C4-2B (cell line): ENCODE measurements at regions not wholly inside any gene's neighbourhood (a gene's known extent, or its start where the extent isn't known, plus 50 kb on each side); places are given as distances from the start of the nearest gene placed in this dataset.

Source experiments
- H3K27ac ChIP-seq: fragments of 450-650 bp; 2 replicates; pipeline ENCODE4 v1.5.1; 2017
- ZFX ChIP-seq: fragments of 450-650 bp; IDR thresholded peaks from 2 replicates; pipeline ENCODE4 v1.6.1; 2017
- TF ChIP-seq, protein P1 (sequence below): fragments of 450-650 bp; conservative IDR thresholded peaks from 2 replicates; pipeline ENCODE4 v1.5.1; 2017; ENCODE audit warnings: mild to moderate bottlenecking

DNA sequence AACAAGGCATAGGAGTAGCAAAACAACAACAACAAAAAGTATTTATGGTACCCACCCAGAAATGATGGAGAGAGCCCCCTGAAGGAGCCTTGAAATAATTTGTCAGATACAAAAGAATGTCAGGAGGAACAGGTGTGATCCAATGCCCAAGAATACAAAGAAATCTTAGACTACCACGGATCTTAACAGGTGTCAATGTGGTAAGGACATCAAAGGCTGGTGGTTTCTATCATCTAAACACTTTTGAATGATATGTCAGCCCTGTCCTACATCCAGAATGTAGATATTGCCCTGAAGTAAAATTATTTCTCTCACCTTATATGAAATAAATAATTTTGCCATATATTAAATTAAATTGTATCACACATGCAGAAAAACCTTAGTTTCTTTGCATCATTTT lies 386.4 kb upstream of the ANO5 start:
- TF ChIP-seq, protein P1, sequence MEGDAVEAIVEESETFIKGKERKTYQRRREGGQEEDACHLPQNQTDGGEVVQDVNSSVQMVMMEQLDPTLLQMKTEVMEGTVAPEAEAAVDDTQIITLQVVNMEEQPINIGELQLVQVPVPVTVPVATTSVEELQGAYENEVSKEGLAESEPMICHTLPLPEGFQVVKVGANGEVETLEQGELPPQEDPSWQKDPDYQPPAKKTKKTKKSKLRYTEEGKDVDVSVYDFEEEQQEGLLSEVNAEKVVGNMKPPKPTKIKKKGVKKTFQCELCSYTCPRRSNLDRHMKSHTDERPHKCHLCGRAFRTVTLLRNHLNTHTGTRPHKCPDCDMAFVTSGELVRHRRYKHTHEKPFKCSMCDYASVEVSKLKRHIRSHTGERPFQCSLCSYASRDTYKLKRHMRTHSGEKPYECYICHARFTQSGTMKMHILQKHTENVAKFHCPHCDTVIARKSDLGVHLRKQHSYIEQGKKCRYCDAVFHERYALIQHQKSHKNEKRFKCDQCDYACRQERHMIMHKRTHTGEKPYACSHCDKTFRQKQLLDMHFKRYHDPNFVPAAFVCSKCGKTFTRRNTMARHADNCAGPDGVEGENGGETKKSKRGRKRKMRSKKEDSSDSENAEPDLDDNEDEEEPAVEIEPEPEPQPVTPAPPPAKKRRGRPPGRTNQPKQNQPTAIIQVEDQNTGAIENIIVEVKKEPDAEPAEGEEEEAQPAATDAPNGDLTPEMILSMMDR: no peak
- no peak for TF ChIP-seq ZFX
- H3K27ac ChIP-seq: no peak overlapping the region

DNA sequence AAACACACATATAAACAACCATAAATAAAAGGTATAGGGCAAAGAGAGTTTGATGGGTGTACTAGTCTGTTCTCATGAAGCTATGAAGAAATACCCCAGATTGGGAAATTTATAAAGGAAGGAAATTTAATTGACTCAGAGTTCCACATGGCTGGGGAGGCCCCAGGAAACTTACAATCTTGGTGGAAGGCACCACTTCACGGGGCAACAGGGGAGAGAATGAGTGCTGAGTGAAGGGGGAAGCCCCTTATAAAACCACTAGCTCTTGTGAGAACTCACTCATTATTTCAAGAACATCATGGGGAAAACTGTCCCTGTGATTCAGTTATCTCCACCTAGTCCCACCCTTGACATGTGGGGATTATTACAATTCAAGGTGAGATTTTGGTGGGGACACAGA lies 385.9 kb upstream of the ANO5 start:
- H3K27ac ChIP-seq: no peak overlapping the region
- no peak for TF ChIP-seq ZFX
- TF ChIP-seq, protein P1: no peak

DNA sequence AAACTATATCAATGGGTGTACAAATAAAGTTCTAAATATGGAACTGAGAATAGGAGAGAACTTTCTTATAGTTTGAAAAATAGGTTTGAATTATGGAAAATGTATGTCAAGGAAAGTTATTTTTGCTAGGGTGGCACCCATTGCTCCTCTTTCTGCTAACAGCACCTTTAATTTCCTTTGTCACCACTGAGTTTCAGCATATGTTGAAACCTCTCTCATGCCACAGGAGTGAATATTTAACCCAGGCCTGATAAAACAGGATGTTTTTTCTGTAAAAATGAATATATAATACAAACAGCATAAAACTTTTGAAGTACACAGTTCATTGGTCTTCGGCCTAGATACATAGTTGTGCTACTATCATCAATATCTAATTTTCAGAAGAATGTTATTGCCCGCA lies 385.5 kb upstream of the ANO5 start:
- TF ChIP-seq, protein P1: no peak
- no peak for TF ChIP-seq ZFX

DNA sequence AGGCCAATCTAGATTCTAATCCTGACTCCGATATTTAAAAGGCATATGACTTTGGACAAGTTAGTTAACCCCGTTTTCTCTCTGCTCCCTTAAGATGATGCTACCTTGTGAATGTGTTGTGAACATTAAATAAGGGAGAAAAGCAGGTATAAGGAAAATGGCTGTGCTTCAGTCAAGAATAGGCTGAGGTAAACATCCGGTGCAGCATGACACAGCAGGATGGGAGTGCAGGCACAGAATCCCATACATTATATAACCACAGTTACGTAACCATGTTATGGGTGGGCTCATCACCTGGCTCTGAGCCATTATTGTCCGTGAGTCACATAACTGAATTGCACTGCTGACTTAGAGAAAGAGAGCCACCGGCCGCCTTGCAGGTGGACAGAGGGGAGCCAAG lies 382.2 kb upstream of the ANO5 start:
- no peak for TF ChIP-seq ZFX
- TF ChIP-seq, protein P1: no peak
- H3K27ac ChIP-seq: no peak overlapping the region

More for the DNA sequence above, 385.5 kb upstream of the ANO5 start:
- no peak overlapping the region for H3K27ac ChIP-seq

DNA sequence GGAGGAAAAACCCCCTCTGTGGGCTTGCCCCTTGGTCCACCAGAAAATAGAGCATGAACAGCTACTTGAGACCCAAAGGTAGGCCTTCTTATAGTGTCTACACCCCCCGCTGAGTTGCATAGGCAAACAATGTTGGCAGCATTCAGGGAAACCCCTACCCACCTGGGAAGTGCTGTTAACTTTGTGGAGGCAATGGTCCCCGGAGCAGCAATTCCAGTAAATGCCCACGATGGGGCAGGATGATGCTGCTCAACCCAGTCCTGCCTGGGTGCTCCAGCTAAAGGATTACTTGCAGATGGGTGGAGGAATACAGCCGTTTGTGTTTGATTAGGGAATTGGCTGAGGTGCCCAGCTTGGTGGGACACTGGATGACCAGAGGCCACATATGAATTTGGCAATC lies 381.3 kb upstream of the ANO5 start:
- TF ChIP-seq ZFX: no peak
- TF ChIP-seq, protein P1: peak; percentile 16
- H3K27ac ChIP-seq: no peak overlapping the region

DNA sequence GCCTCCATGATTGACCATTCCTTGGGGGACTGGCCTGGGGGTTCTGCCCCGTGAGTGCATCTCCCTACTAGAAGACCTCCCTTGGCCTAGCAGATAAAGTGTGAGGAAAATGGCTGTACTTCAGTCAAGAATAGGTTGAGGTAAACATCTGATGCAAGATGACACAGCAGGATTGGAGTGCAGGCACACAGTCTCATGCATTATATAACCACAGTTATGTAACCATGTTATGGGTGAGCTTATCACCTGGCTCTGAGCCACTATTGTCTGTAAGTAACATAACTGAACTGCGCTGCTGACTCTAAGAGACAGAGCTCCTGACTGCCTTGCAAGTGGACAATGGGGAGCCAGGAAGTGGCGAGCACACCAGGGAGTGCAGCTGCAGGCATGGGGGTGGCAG lies 378.7 kb upstream of the ANO5 start:
- TF ChIP-seq, protein P1: no peak
- no peak overlapping the region for H3K27ac ChIP-seq

DNA sequence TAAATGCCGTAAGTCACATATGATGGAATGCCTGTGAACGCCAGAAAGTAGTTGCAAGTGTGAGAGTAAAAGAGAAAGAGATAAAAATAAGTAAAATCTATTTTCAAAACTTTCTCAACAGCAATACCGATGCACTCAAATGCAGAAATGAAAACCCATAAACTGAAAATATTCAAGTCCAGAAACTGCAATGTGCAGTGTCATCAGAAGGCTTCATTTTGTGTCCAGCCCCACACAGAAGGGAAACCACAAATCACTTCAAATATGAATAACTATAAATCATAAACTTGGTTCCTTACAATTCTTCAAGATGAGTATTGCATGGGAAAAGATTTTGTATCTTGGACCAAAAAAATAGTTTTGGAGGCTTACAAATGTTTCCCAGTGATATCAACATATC lies 375.2 kb upstream of the ANO5 start:
- no peak for TF ChIP-seq ZFX
- TF ChIP-seq, protein P1: no peak
- no peak overlapping the region for H3K27ac ChIP-seq
